ENCODE measurements at regions not wholly inside any gene's neighbourhood (a gene's known extent, or its start where the extent isn't known, plus 50 kb on each side); places are given as distances from the start of the nearest gene placed in this dataset.

DNA sequence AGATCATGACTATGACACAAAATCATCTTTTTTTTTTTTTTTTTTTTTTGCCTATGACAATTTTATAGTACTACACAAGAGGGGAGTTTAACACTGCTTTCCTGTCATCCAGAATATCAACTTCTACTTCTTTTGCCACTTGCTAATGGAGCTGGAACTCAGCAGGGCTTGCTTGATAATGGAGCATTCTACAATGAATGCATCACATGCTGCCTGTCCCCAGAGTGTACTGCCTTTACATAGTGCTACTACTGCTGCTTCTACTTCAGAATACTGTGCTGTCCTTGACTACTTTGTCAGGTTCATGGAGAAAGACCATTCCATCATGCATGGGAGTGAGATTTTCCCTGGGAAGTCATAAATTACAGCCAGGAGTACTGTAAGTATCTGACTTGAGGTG is 338.6 kb upstream of the SEMA3A start:
- DNase-seq: no peak

DNA sequence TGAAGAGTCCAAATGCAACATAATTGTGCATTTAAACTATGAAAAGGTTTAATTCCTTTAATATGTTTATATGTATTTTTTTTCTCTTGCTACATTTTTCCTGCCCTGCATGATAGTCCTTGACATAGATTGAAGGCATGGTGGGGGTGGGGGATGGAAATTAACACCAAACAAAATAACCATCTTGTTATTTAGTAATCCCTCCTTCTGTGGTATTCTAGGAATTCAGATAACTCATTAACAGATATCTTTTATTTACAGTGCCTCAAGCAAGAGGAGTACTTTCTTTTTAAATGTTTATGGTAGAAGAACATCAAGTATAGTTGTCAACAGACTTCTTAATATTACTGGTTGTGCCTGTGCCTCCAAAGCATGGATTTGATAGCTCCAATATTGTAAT is 337.6 kb upstream of the SEMA3A start:
- no peak for DNase-seq

DNA sequence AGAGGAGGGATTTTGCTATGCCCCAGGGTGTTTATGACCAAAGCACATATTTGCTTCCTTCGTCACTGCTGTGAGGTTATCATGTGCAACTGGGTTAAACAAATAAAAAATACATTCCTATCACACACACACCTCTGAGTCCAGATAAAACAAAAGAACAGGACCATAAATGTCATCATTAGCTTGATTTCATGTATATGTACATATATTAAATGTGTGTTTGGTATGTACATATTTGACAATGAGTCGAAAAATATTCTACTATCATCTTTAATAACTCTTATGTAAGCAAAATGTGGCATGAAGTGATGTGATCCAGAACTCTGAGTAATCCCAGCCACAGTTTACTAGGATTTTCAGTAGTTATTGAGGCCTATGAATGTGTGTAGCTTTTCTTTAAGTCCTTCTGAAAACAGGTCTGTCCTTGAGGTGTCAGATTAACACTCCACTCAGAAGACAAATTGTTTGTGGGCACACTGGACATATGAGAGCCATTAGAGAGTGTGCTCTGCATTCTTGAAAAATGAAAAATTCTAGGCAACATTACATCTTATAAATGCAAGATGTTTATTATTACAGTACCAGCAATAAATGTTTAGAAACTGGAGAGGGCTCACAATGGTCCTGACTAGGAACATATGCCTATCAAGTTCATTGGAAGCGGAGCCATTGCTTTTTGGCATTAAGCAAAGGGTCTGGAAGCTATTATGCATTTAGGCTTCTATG is 335.1 kb upstream of the SEMA3A start:
- no peak for DNase-seq

GRCh38 chr7:84528756-84529479 is 334.3 kb upstream of the SEMA3A start:
- no peak for DNase-seq

DNA sequence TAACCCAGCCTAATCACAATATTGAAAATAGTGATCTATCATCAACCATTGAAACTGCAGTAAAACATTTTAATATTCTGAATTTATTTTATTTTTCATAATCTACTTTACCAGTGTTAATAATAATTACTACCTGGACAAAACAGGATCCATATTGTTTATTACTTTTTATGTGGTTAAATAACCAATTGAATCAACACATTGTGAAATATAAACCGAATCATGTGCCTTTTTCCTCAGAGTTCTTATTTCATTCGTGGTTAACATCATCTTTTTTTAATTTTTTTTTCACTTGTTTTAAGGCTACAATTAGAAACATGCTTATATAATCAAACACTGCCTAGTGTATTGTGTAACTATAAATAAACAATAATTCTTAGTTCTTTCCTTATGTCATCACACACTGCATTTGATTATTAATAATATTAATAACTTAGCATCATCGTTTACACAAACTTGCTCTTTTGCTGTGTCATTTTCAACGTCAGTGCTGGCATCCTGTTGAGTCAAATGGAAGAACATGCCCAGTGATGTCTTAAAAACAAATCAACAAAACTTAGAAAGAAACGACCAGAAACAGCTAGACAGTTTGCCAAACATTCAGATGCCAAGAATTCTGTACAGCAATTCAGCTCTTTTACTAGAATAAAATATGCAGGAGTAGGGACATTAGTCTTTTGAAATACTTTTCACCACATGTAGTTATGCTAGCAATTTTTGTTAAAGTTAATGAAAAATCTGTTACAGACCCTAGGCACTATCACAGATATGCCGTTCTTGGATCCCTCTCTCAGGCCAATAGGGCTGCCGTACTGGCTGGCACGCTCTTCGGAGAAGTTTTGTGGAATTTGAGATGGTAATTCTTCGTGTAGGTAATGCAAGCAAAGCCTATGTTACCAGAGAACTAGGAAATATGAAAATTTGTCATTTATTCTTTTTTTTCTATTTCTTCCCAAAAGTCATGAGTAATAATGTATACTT is 330.4 kb upstream of the SEMA3A start:
- no peak for DNase-seq

DNA sequence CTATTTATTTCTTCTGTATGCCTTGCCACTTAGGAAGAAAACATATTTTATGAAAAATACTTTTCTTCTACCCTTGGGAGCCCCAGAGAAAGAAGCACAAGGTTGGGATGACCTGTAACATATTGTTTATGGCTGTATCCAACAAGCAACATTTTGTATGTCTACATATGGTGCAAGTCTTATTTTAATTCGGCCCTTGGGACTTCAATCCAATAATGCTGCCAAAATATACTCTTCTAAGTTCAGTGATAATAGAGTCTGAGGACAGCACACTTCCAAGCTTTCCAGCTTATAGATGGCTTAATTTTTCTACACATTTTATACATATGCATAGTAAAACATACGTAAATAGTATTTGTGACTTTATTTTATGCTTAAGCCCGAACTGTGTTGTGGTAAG is 318.5 kb upstream of the SEMA3A start:
- DNase-seq: no peak

DNA sequence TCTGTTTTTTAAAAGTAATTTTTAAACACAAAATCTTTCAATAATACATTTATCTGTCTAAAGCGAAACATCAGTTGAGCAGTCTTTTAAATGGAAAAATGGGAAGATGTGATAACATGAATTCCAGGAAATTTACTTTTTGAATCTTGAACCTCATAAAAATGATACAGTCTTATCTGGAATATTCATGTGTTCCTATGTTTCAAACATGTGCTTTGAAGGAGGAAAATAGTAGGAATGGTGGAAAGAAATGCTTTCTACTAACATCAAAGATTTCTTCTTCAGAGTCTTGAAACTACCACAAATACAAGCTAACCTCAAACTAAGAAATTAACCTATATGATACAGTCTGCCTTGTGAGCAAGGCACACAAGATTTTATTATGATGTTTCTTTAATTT is 317.5 kb upstream of the SEMA3A start:
- DNase-seq: no peak

DNA sequence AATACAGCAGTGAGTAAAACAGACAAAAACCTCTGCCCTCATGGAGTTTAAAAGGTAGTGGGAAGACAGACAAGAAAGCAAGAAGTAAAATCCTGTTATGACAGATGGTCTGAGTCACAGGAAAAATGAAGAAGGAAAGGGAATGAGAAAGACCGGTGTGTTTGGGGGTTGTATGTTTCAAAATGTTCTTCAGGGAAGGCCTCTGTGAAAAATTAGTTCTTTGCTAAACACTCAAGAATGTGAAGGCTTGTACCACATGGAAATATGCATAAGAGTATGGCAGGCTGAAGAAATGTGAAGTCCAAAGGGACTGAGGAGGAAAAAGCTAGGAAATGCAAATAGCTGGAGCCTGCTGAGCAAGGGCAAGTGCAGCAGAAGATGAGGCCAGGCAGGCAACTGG is 315.9 kb upstream of the SEMA3A start:
- no peak for DNase-seq

- DNase-seq: no peak
These were observed 314.9 kb upstream of the SEMA3A start for GRCh38 chr7:84509522-84509921.

DNA sequence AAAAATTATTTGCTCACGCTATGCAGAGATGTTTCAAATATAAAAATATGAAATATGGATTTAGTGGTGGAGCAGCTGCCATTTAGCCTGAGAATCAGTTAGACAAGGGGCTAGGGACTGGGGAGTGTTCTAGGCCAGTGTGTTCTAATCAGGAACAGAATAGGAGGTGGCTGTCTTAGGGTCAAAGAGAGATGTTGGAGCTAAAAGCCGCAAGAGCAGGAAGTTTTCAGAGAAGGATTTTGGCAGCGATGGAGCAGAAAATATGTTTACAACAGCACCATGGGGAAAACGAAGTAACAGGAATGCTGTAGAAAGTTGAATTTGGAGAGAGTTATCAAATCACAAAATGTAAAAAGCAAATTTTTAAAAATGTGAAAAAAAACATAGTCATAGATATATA is 314.0 kb upstream of the SEMA3A start:
- no peak for DNase-seq

DNA sequence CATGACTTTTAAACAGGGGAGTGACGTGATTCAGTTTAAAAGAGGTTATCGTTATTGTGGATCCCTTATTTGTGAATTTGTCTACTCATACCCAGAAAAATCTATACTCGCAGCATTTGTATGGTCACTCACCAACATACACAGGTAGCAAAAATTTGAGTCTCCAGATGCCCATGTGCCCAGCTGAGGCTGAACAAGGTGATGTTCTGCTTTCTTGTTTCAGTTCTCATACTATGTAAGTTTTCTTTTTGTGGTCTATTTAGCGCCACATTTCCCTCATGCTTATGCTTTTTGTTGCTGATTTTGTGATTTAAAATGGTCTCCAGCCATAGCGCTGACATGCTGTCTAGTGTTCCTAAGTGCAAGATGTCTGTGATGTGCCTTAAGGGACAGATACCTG is 312.9 kb upstream of the SEMA3A start:
- no peak for DNase-seq

- DNase-seq: no peak
These were observed 311.6 kb upstream of the SEMA3A start for GRCh38 chr7:84506151-84506550.

GRCh38 chr7:84502239-84502638 is 307.6 kb upstream of the SEMA3A start:
- no peak for DNase-seq

DNA sequence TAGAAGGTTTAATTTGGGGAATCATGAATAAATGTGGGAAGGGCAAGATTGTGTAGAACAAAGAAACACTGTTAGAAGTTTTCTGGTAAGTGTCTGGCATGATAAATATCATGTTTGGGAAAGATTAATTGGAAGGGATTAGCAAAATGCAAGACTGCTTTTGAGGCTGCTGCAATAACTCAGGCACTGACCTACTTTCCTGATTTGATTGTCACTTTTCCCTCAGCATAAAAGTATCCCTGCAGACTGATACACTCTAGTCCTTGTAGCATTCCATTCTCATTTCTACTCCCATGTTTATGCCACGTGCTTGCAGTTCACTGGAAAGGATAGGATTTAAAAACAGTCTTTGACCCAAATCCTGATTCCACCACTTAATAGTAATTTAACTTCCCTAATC is 303.3 kb upstream of the SEMA3A start:
- no peak for DNase-seq

GRCh38 chr7:84495128-84495527 is 300.5 kb upstream of the SEMA3A start:
- DNase-seq: no peak

- DNase-seq: no peak
These were observed 297.8 kb upstream of the SEMA3A start for GRCh38 chr7:84492098-84493034.

- DNase-seq: no peak
These were observed 296.1 kb upstream of the SEMA3A start for GRCh38 chr7:84490661-84491060.

DNA sequence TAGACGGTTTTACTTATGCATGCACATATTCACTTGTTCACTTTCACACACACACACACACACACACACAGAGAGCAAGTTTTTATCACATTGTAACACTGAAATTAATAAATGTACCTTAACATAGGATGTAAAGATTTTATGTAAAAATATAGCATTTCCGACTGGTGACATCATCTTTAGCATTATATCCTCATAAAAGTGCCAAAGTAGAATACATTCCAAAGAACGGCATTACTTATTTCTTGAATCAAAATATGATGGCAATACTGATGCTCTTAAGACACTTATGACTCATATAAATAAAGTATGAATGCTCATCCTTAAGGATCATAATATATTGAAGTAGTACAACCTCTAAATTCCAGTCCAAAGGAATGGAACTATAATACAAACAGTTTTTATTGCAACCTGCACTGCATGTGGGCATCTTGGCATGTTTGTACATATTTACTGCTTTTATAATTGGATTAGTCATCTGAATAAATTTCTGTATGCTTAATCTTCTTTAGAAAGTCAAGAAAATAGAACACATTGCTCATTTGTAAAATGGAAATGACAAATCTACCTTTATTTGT is 290.0 kb upstream of the SEMA3A start:
- no peak for DNase-seq

- no peak for DNase-seq
These were observed 287.9 kb upstream of the SEMA3A start for GRCh38 chr7:84482476-84482875.

DNA sequence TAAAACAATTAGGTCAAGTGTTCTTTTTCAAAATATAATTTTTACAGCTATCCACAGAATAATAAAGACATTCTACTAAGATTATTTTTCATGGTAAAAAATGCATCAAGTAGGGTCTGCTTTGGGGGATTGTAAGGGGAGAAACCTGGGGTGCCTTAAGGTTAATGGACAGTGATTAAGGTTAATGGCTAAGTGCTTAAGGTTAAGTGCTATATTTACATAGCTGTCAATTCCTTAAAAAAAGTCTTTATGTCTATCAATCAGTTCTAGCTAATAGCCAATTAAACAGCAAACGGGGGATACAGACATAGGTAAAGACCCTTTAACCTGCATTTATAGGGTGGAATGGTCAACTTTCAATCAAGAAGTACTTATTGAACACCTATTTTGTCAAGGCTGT is 284.5 kb upstream of the SEMA3A start:
- no peak for DNase-seq

DNA sequence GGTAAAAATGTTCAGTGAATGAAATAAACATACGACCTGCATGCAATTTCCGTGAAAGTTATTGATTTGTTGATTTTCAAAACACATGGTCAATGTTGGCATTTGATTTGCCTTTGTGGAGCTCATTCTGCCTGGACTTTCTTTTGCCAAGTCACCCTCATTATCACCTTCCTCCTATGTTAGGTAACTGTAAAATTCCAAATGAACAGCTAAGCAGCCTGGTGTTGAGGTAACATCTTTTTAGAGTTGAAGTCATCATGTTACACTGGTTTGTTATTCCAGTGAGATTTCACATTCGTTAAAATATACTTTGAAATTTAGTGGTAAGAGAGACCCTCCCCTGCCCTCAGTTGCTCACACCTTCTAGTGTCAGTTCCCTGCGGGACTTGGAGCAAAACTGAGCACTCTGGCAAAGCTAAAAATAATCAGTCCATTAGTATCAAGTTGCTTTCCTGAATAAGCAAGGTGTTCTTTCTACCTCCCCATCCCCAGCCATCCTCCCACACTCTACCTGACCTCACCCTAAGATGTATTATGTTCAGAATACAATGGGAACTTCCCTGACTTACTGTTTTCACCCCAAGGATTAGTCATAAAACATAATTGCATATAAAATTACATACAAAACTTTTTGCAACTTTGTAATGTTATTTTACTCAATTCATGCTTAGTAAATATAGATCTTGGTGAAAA is 283.3 kb upstream of the SEMA3A start:
- no peak for DNase-seq

Data from activated effector memory CD4-positive, alpha-beta T cell treated with anti-CD3 and anti-CD28 coated beads, Interleukin-2, amount 50 U/mL, for 16 hours (primary cell).